GM12878 (cell line): ENCODE measurements at regions not wholly inside any gene's neighbourhood (a gene's known extent, or its start where the extent isn't known, plus 50 kb on each side); places are given as distances from the start of the nearest gene placed in this dataset.

Experiments used
- ATAC-seq: fragments of 200-7000 bp; cut with Tn5 transposase; 3 replicates; pipeline ENCODE4 v1.9.1; 2020; ENCODE audit warnings: mild to moderate bottlenecking, moderate library complexity
- BruUV-seq: library from RNA; stranded (reverse); fragments of 400-500 nt; replicated peaks from 2 replicates; lab custom pipeline; 2021; lab: Mats Ljungman, UMichigan
- CTCF ChIA-PET: fragments of 300-600 bp; sonication (Branson Sonifier 250); formaldehyde crosslinking; extraction: SDS; loops from one replicate; lab custom pipeline; 2021; ENCODE audit warnings: inconsistent platforms; lab: Yijun Ruan, JAX
- POLR2A ChIA-PET: fragments of 350-600 bp; formaldehyde crosslinking; extraction: SDS; loops from one replicate; lab custom pipeline; 2021; ENCODE audit warnings: inconsistent platforms; lab: Charles Lee
- RAD21 ChIA-PET: fragments of 300-600 bp; sonication (Branson Sonifier 250); formaldehyde crosslinking; loops from one replicate; lab custom pipeline; 2023; ENCODE audit warnings: antibody characterized with exemption; ENCODE audit not compliant: unreplicated experiment; lab: Charles Lee
- SMC1A ChIA-PET: fragments of 300-600 bp; sonication (Branson Sonifier 250); formaldehyde crosslinking; loops from one replicate; lab custom pipeline; 2023; ENCODE audit not compliant: unreplicated experiment, uncharacterized antibody; lab: Charles Lee
- DNase-seq: peaks from one replicate; pipeline ENCODE4 v3.0.0-alpha.2; 2011; ENCODE audit warnings: low read depth, low spot score
- FAIRE-seq: peaks from 3 replicates; lab custom pipeline; 2011; peaks lifted over from hg19 to GRCh38; lab: Jason Lieb, UNC
- H2AFZ ChIP-seq: 2 replicates; pipeline ENCODE4 v1.6.0; 2011; ENCODE audit warnings: low read depth, low read length, control low read depth; ENCODE audit not compliant: control insufficient read depth
- H3K27ac ChIP-seq: 2 replicates; pipeline ENCODE4 v1.5.1; 2011; ENCODE audit warnings: control low read depth; ENCODE audit not compliant: control insufficient read depth, insufficient read depth
- H3K27me3 ChIP-seq, 2 experiments: replicated peaks in 1 of 2; 2 replicates each; pipeline versions ENCODE4 v1.6.0 to v1.6.1; 2011; ENCODE audit warnings: low read length in 1 of 2; ENCODE audit not compliant: control insufficient read depth in 2 of 2, insufficient read depth in 2 of 2
- H3K36me3 ChIP-seq, 2 experiments: 2 replicates each; pipeline ENCODE4 v1.5.1; 2011; ENCODE audit warnings: low read length in 1 of 2; ENCODE audit not compliant: control insufficient read depth in 2 of 2, insufficient read depth in 2 of 2
- H3K4me1 ChIP-seq: 2 replicates; pipeline ENCODE4 v1.6.1; 2011; ENCODE audit warnings: mild to moderate bottlenecking, low read length, moderate library complexity, mixed read lengths; ENCODE audit not compliant: control insufficient read depth, insufficient read depth
- H3K4me2 ChIP-seq: 2 replicates; pipeline ENCODE4 v1.6.0; 2011; ENCODE audit warnings: control low read depth; ENCODE audit not compliant: control insufficient read depth, insufficient read depth
- H3K4me3 ChIP-seq: fragments of 200-600 bp; sonication (generic); 2 replicates; pipeline ENCODE4 v1.5.1; 2016
- H3K79me2 ChIP-seq: 2 replicates; pipeline ENCODE4 v1.6.0; 2011; ENCODE audit warnings: low read length; ENCODE audit not compliant: control insufficient read depth, insufficient read depth
- H3K9ac ChIP-seq: 2 replicates; pipeline ENCODE4 v1.8.0; 2011; ENCODE audit warnings: low read length, control low read depth, mixed read lengths; ENCODE audit not compliant: control insufficient read depth, insufficient read depth
- H3K9me3 ChIP-seq: replicated peaks from 3 replicates; pipeline ENCODE4 v1.5.1; 2011; ENCODE audit warnings: mild to moderate bottlenecking, low read length; ENCODE audit not compliant: control insufficient read depth, insufficient read depth
- H4K20me1 ChIP-seq: 2 replicates; pipeline ENCODE4 v1.6.0; 2011; ENCODE audit not compliant: control insufficient read depth, insufficient read depth
- CHD1 ChIP-seq: IDR thresholded peaks from 2 replicates; pipeline ENCODE4 v1.6.1; 2012; ENCODE audit warnings: low read depth, low read length, improper control_type of control experiment
- E2F8 ChIP-seq: fragments of 450-650 bp; IDR thresholded peaks from 2 replicates; pipeline ENCODE4 v1.6.1; 2018; ENCODE audit warnings: mild to moderate bottlenecking, low read depth, moderate library complexity; ENCODE audit not compliant: partially characterized antibody
- EED ChIP-seq: sonication (generic); IDR thresholded peaks from 2 replicates; pipeline ENCODE4 v1.6.1; 2016; ENCODE audit warnings: antibody characterized with exemption, low read depth
- IKZF1 ChIP-seq: fragments of 450-650 bp; conservative IDR thresholded peaks from 2 replicates; pipeline ENCODE4 v1.6.1; 2017; ENCODE audit warnings: antibody characterized with exemption, mild to moderate bottlenecking
- IRF4 ChIP-seq: IDR thresholded peaks from 2 replicates; pipeline ENCODE4 v1.6.1; 2011; ENCODE audit warnings: low read depth, low read length
- JUNB ChIP-seq: IDR thresholded peaks from 2 replicates; pipeline ENCODE4 v1.6.1; 2016; ENCODE audit warnings: antibody characterized with exemption, mild to moderate bottlenecking
- MTA2 ChIP-seq: fragments of 450-650 bp; IDR thresholded peaks from 2 replicates; pipeline ENCODE4 v1.6.1; 2016; ENCODE audit warnings: low read depth, mild to moderate bottlenecking, moderate library complexity
- NFIC ChIP-seq: IDR thresholded peaks from 2 replicates; pipeline ENCODE4 v1.6.1; 2012; ENCODE audit warnings: low read depth, mild to moderate bottlenecking, inconsistent platforms, low read length, moderate library complexity
- PAX8 ChIP-seq: fragments of 450-650 bp; IDR thresholded peaks from 2 replicates; pipeline ENCODE4 v1.6.1; 2017; ENCODE audit warnings: mild to moderate bottlenecking, moderate library complexity
- PML ChIP-seq: IDR thresholded peaks from 2 replicates; pipeline ENCODE4 v1.6.1; 2012; ENCODE audit warnings: low read length, inconsistent platforms
- SREBF1 ChIP-seq: IDR thresholded peaks from 2 replicates; pipeline ENCODE4 v1.6.1; 2012; ENCODE audit warnings: mild to moderate bottlenecking, low read length
- SUZ12 ChIP-seq: fragments of 200-600 bp; sonication (generic); IDR thresholded peaks from one replicate; pipeline ENCODE4 v1.6.1; 2018; ENCODE audit warnings: antibody characterized with exemption, mild to moderate bottlenecking; ENCODE audit not compliant: unreplicated experiment
- ZNF274 ChIP-seq: IDR thresholded peaks from one replicate; pipeline ENCODE4 v1.8.0; 2011; ENCODE audit not compliant: insufficient read length, insufficient read depth
- ZSCAN29 ChIP-seq: fragments of 450-650 bp; IDR thresholded peaks from 2 replicates; pipeline ENCODE4 v1.6.1; 2017; ENCODE audit warnings: mild to moderate bottlenecking, moderate library complexity
- WGBS: methylation state at CpG from one replicate; pipeline ENCODE4 v1.1.6; 2016; ENCODE audit warnings: low lambda C conversion rate; ENCODE audit not compliant: insufficient replicate concordance, insufficient coverage; ENCODE audit errors: missing lambda C conversion rate; 5-methylcytosine and 5-hydroxymethylcytosine counted together
- in situ Hi-C: fragments of 300-500 bp; cut with MboI; formaldehyde crosslinking; loops from 9 replicates; pipeline ENCODE4 v1.14.3; 2018; ENCODE audit warnings: mixed read lengths
- intact Hi-C: fragments of 100-400 bp; cut with micrococcal nuclease; formaldehyde crosslinking; loops from one replicate; pipeline ENCODE4 v1.14.2; 2022; ENCODE audit not compliant: unreplicated experiment
- TF ChIP-seq, protein P1 (sequence below): fragments of 150-350 bp; IDR thresholded peaks from 2 replicates; pipeline ENCODE4 v1.6.1; 2014; ENCODE audit warnings: mild to moderate bottlenecking, low read depth, low read length
- TF ChIP-seq, protein P2 (sequence below): fragments of 450-650 bp; formaldehyde crosslinking; IDR thresholded peaks from 2 replicates; pipeline ENCODE4 v1.4.0; 2020; ENCODE audit warnings: mild to moderate bottlenecking, moderate library complexity
- TF ChIP-seq, protein P3 (sequence below): fragments of 450-650 bp; conservative IDR thresholded peaks from 2 replicates; pipeline ENCODE4 v1.6.1; 2017; ENCODE audit warnings: mild to moderate bottlenecking, moderate library complexity

- no TSS peak for BruUV-seq
- ChIA-PET SMC1A (no interaction called here), CTCF (no interaction called here), RAD21 (no interaction called here), POLR2A (no interaction called here)
- H3K9ac ChIP-seq, result no peak overlapping the region
- WGBS, result 31% methylated on average over 16 of the region's 16 CpGs
- ATAC-seq, result no peak
- no peak overlapping the region for H3K4me2 ChIP-seq
- in situ Hi-C loops, result no loop called here
- intact Hi-C loops, result no loop called here
- H3K4me1 ChIP-seq, result no peaks in the 10 kb centered on the region
- H4K20me1 ChIP-seq, result no peaks in the 10 kb centered on the region
- TF ChIP-seq CHD1 (no peak), IRF4 (no peak), SUZ12 (no peak), PAX8 (no peak), IKZF1 (no peak), JUNB (no peak), NFIC (no peak), E2F8 (no peak), PML (no peak), MTA2 (no peak), ZSCAN29 (no peak), ZNF274 (no peak), SREBF1 (no peak), EED (no peak)
- TF ChIP-seq, protein P1, sequence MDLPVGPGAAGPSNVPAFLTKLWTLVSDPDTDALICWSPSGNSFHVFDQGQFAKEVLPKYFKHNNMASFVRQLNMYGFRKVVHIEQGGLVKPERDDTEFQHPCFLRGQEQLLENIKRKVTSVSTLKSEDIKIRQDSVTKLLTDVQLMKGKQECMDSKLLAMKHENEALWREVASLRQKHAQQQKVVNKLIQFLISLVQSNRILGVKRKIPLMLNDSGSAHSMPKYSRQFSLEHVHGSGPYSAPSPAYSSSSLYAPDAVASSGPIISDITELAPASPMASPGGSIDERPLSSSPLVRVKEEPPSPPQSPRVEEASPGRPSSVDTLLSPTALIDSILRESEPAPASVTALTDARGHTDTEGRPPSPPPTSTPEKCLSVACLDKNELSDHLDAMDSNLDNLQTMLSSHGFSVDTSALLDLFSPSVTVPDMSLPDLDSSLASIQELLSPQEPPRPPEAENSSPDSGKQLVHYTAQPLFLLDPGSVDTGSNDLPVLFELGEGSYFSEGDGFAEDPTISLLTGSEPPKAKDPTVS, result no peak
- TF ChIP-seq, protein P2, sequence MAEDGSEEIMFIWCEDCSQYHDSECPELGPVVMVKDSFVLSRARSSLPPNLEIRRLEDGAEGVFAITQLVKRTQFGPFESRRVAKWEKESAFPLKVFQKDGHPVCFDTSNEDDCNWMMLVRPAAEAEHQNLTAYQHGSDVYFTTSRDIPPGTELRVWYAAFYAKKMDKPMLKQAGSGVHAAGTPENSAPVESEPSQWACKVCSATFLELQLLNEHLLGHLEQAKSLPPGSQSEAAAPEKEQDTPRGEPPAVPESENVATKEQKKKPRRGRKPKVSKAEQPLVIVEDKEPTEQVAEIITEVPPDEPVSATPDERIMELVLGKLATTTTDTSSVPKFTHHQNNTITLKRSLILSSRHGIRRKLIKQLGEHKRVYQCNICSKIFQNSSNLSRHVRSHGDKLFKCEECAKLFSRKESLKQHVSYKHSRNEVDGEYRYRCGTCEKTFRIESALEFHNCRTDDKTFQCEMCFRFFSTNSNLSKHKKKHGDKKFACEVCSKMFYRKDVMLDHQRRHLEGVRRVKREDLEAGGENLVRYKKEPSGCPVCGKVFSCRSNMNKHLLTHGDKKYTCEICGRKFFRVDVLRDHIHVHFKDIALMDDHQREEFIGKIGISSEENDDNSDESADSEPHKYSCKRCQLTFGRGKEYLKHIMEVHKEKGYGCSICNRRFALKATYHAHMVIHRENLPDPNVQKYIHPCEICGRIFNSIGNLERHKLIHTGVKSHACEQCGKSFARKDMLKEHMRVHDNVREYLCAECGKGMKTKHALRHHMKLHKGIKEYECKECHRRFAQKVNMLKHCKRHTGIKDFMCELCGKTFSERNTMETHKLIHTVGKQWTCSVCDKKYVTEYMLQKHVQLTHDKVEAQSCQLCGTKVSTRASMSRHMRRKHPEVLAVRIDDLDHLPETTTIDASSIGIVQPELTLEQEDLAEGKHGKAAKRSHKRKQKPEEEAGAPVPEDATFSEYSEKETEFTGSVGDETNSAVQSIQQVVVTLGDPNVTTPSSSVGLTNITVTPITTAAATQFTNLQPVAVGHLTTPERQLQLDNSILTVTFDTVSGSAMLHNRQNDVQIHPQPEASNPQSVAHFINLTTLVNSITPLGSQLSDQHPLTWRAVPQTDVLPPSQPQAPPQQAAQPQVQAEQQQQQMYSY, result no peak
- TF ChIP-seq, protein P3, sequence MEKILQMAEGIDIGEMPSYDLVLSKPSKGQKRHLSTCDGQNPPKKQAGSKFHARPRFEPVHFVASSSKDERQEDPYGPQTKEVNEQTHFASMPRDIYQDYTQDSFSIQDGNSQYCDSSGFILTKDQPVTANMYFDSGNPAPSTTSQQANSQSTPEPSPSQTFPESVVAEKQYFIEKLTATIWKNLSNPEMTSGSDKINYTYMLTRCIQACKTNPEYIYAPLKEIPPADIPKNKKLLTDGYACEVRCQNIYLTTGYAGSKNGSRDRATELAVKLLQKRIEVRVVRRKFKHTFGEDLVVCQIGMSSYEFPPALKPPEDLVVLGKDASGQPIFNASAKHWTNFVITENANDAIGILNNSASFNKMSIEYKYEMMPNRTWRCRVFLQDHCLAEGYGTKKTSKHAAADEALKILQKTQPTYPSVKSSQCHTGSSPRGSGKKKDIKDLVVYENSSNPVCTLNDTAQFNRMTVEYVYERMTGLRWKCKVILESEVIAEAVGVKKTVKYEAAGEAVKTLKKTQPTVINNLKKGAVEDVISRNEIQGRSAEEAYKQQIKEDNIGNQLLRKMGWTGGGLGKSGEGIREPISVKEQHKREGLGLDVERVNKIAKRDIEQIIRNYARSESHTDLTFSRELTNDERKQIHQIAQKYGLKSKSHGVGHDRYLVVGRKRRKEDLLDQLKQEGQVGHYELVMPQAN, result no peak
- no peak for DNase-seq
- no peak overlapping the region for H3K4me3 ChIP-seq
- no peak for FAIRE-seq
- H2AFZ ChIP-seq, result no peak overlapping the region
- no peaks in the 10 kb centered on the region for H3K36me3 ChIP-seq
- no peaks in the 10 kb centered on the region; the same call in 2 of the 3 replicates for H3K9me3 ChIP-seq
- H3K79me2 ChIP-seq, result no peaks in the 10 kb centered on the region
- H3K27ac ChIP-seq, result no peak overlapping the region
- no peaks in the 10 kb centered on the region for H3K27me3 ChIP-seq
Observed at GRCh38 chr18:78611201-78611800, 368.3 kb upstream of the SALL3 start.
